ENCODE measurements at regions not wholly inside any gene's neighbourhood (a gene's known extent, or its start where the extent isn't known, plus 50 kb on each side); places are given as distances from the start of the nearest gene placed in this dataset.

DNA sequence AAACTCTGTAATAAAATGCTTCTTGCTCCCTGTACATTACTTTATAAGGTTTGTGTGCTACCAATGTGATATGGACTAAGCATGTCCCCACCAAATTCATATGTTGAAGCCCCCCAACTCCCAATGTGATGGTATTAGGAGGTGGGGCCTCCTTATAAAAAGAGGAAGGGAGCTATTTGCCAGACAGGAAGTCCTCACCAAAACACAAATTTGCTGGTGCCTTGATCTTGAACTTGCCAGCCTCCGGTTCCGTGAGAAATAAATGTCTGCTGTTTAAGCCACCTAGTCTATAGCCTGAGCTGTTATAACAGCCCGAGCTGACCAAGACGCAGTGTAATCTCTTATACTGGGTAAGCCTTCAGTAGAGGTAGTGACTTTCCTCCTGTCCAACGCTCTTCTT, 114.5 kb downstream of the INHBA start:
- Histone ChIP-seq H3K79me2 (ENCODE audit: control insufficient read depth, insufficient read depth, low read length) (no peaks in the 10 kb centered on the region), H3K4me1 (ENCODE audit: control insufficient read depth, insufficient read depth, low read length) (no peaks in the 10 kb centered on the region), H3K36me3 (ENCODE audit: control insufficient read depth in 2 of 2, insufficient read depth in 2 of 2, low read length in 1 of 2) (no peaks in the 10 kb centered on the region), H3K27me3 (replicated peaks in 1 of 2; ENCODE audit: control insufficient read depth in 2 of 2, insufficient read depth in 2 of 2, low read length in 1 of 2) (no peaks in the 10 kb centered on the region), H3K9ac (ENCODE audit: control insufficient read depth, insufficient read depth, low read length) (no peak overlapping the region), H3K4me3 (no peak overlapping the region), H3K9me3 (replicated peaks; ENCODE audit: control insufficient read depth, insufficient read depth, low read length) (no peaks in the 10 kb centered on the region), H3K27ac (ENCODE audit: control insufficient read depth, insufficient read depth) (no peak overlapping the region), H3K4me2 (ENCODE audit: control insufficient read depth, insufficient read depth) (no peak overlapping the region), H4K20me1 (ENCODE audit: control insufficient read depth, insufficient read depth) (no peaks in the 10 kb centered on the region), H2AFZ (ENCODE audit: control insufficient read depth, low read depth, low read length) (no peak overlapping the region)
- in situ Hi-C loops (cut with MboI): no loop called here
- RAD21 ChIA-PET (ENCODE audit: unreplicated experiment): no interaction called here
- 30% methylated on average over 5 of the region's 5 CpGs for WGBS (ENCODE audit: insufficient coverage, insufficient replicate concordance, low lambda C conversion rate, missing lambda C conversion rate)
- intact Hi-C loops (cut with micrococcal nuclease; ENCODE audit: unreplicated experiment): no loop called here
- SMC1A ChIA-PET (ENCODE audit: uncharacterized antibody, unreplicated experiment): no interaction called here
- CTCF ChIA-PET: no interaction called here
- POLR2A ChIA-PET: no interaction called here
- DNase-seq (ENCODE audit: low read depth, low spot score) (no peak), ATAC-seq (no peak), FAIRE-seq (no peak)
- BruUV-seq (replicated peaks): no TSS peak
- TF ChIP-seq, protein P1, sequence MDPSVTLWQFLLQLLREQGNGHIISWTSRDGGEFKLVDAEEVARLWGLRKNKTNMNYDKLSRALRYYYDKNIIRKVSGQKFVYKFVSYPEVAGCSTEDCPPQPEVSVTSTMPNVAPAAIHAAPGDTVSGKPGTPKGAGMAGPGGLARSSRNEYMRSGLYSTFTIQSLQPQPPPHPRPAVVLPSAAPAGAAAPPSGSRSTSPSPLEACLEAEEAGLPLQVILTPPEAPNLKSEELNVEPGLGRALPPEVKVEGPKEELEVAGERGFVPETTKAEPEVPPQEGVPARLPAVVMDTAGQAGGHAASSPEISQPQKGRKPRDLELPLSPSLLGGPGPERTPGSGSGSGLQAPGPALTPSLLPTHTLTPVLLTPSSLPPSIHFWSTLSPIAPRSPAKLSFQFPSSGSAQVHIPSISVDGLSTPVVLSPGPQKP (IDR thresholded peaks at IDR 0.05; ENCODE audit: low read depth, low read length): no peak
- TF ChIP-seq TAF1 (IDR thresholded peaks at IDR 0.05; ENCODE audit: borderline replicate concordance, low read depth, low read length) (no peak), ZNF274 (IDR thresholded peaks at IDR 0.05; ENCODE audit: insufficient read depth, insufficient read length) (no peak), CREM (IDR thresholded peaks at IDR 0.05; ENCODE audit: low read depth) (no peak), SREBF1 (IDR thresholded peaks at IDR 0.05; ENCODE audit: low read length) (no peak), KDM1A (IDR thresholded peaks at IDR 0.05; ENCODE audit: borderline replicate concordance) (no peak), YY1 (IDR thresholded peaks at IDR 0.05; ENCODE audit: low read depth, low read length) (no peak), YBX1 (IDR thresholded peaks at IDR 0.05) (no peak), DPF2 (IDR thresholded peaks at IDR 0.05) (no peak), CEBPB (IDR thresholded peaks at IDR 0.05; ENCODE audit: borderline replicate concordance in 1 of 2, low read depth in 2 of 2, low read length in 2 of 2) (no peak)
- TF ChIP-seq, protein P2, sequence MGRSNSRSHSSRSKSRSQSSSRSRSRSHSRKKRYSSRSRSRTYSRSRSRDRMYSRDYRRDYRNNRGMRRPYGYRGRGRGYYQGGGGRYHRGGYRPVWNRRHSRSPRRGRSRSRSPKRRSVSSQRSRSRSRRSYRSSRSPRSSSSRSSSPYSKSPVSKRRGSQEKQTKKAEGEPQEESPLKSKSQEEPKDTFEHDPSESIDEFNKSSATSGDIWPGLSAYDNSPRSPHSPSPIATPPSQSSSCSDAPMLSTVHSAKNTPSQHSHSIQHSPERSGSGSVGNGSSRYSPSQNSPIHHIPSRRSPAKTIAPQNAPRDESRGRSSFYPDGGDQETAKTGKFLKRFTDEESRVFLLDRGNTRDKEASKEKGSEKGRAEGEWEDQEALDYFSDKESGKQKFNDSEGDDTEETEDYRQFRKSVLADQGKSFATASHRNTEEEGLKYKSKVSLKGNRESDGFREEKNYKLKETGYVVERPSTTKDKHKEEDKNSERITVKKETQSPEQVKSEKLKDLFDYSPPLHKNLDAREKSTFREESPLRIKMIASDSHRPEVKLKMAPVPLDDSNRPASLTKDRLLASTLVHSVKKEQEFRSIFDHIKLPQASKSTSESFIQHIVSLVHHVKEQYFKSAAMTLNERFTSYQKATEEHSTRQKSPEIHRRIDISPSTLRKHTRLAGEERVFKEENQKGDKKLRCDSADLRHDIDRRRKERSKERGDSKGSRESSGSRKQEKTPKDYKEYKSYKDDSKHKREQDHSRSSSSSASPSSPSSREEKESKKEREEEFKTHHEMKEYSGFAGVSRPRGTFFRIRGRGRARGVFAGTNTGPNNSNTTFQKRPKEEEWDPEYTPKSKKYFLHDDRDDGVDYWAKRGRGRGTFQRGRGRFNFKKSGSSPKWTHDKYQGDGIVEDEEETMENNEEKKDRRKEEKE (IDR thresholded peaks at IDR 0.05): no peak
- TF ChIP-seq, protein P3, sequence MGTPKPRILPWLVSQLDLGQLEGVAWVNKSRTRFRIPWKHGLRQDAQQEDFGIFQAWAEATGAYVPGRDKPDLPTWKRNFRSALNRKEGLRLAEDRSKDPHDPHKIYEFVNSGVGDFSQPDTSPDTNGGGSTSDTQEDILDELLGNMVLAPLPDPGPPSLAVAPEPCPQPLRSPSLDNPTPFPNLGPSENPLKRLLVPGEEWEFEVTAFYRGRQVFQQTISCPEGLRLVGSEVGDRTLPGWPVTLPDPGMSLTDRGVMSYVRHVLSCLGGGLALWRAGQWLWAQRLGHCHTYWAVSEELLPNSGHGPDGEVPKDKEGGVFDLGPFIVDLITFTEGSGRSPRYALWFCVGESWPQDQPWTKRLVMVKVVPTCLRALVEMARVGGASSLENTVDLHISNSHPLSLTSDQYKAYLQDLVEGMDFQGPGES (IDR thresholded peaks at IDR 0.05): no peak
- TF ChIP-seq, protein P4, sequence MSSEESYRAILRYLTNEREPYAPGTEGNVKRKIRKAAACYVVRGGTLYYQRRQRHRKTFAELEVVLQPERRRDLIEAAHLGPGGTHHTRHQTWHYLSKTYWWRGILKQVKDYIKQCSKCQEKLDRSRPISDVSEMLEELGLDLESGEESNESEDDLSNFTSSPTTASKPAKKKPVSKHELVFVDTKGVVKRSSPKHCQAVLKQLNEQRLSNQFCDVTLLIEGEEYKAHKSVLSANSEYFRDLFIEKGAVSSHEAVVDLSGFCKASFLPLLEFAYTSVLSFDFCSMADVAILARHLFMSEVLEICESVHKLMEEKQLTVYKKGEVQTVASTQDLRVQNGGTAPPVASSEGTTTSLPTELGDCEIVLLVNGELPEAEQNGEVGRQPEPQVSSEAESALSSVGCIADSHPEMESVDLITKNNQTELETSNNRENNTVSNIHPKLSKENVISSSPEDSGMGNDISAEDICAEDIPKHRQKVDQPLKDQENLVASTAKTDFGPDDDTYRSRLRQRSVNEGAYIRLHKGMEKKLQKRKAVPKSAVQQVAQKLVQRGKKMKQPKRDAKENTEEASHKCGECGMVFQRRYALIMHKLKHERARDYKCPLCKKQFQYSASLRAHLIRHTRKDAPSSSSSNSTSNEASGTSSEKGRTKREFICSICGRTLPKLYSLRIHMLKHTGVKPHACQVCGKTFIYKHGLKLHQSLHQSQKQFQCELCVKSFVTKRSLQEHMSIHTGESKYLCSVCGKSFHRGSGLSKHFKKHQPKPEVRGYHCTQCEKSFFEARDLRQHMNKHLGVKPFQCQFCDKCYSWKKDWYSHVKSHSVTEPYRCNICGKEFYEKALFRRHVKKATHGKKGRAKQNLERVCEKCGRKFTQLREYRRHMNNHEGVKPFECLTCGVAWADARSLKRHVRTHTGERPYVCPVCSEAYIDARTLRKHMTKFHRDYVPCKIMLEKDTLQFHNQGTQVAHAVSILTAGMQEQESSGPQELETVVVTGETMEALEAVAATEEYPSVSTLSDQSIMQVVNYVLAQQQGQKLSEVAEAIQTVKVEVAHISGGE (CRISPR knock-in tag; IDR thresholded peaks at IDR 0.05): no peak
- TF ChIP-seq, protein P5, sequence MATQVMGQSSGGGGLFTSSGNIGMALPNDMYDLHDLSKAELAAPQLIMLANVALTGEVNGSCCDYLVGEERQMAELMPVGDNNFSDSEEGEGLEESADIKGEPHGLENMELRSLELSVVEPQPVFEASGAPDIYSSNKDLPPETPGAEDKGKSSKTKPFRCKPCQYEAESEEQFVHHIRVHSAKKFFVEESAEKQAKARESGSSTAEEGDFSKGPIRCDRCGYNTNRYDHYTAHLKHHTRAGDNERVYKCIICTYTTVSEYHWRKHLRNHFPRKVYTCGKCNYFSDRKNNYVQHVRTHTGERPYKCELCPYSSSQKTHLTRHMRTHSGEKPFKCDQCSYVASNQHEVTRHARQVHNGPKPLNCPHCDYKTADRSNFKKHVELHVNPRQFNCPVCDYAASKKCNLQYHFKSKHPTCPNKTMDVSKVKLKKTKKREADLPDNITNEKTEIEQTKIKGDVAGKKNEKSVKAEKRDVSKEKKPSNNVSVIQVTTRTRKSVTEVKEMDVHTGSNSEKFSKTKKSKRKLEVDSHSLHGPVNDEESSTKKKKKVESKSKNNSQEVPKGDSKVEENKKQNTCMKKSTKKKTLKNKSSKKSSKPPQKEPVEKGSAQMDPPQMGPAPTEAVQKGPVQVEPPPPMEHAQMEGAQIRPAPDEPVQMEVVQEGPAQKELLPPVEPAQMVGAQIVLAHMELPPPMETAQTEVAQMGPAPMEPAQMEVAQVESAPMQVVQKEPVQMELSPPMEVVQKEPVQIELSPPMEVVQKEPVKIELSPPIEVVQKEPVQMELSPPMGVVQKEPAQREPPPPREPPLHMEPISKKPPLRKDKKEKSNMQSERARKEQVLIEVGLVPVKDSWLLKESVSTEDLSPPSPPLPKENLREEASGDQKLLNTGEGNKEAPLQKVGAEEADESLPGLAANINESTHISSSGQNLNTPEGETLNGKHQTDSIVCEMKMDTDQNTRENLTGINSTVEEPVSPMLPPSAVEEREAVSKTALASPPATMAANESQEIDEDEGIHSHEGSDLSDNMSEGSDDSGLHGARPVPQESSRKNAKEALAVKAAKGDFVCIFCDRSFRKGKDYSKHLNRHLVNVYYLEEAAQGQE (IDR thresholded peaks at IDR 0.05; ENCODE audit: low read depth, low read length): no peak

Data from GM12878 (cell line).